Osteocyte (in vitro differentiated cells): ENCODE measurements at regions not wholly inside any gene's neighbourhood (a gene's known extent, or its start where the extent isn't known, plus 50 kb on each side); places are given as distances from the start of the nearest gene placed in this dataset.
A peak's percentile ranks its signal among the peaks of the same experiment; 100 is the strongest.

Experiments
- DNase-seq: peaks from one replicate; pipeline ENCODE4 v3.0.0; 2021; ENCODE audit warnings: mixed read lengths; ENCODE audit not compliant: unreplicated experiment; ENCODE audit errors: extremely low spot score
- H3K27ac Mint-ChIP-seq: one replicate; pipeline ENCODE4 v1.8.0; 2021; ENCODE audit warnings: mild to moderate bottlenecking, mixed read lengths; ENCODE audit not compliant: unreplicated experiment
- H3K27me3 Mint-ChIP-seq: one replicate; pipeline ENCODE4 v1.8.0; 2021; ENCODE audit warnings: mixed read lengths; ENCODE audit not compliant: unreplicated experiment
- H3K36me3 Mint-ChIP-seq: one replicate; pipeline ENCODE4 v1.8.0; 2021; ENCODE audit warnings: mixed read lengths; ENCODE audit not compliant: unreplicated experiment
- H3K4me1 Mint-ChIP-seq: one replicate; pipeline ENCODE4 v1.8.0; 2021; ENCODE audit warnings: mixed read lengths; ENCODE audit not compliant: unreplicated experiment
- H3K4me3 Mint-ChIP-seq: one replicate; pipeline ENCODE4 v1.8.0; 2021; ENCODE audit warnings: mild to moderate bottlenecking, moderate library complexity, mixed read lengths; ENCODE audit not compliant: unreplicated experiment
- H3K9me3 Mint-ChIP-seq: one replicate; pipeline ENCODE4 v1.8.0; 2021; ENCODE audit warnings: mixed read lengths; ENCODE audit not compliant: unreplicated experiment
- TF ChIP-seq, protein P1 (sequence below): fragments of 200-600 bp; sonication (generic); IDR thresholded peaks from 2 replicates; pipeline ENCODE4 v1.5.0; 2021; ENCODE audit warnings: antibody characterized with exemption, mild to moderate bottlenecking, moderate library complexity

DNA sequence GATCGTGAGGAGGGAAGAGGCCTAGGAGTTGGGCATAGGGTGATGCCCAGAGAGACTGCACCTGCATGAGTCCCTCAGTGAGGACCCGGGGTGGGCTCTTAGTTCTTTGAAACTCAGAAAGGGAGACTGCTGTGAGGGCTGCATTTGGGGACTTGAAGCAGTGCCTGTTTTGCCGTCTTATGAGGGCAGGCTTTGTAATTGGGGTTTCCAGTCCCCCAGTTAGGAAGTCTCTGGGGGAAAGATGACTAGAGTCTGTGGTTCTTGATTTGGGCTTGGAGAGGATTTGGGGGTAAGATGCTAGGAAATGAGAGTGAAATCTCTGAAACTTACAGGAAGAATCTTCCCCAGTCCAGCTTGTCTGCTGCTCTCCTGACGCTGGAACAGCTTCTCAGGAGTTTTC is 99.6 kb downstream of the ARF6 start:
- no peaks in the 10 kb centered on the region for H3K36me3 Mint-ChIP-seq
- DNase-seq: no peak
- H3K27me3 Mint-ChIP-seq: no peaks in the 10 kb centered on the region
- H3K27ac Mint-ChIP-seq: no peak overlapping the region
- H3K9me3 Mint-ChIP-seq: no peaks in the 10 kb centered on the region
- TF ChIP-seq, protein P1, sequence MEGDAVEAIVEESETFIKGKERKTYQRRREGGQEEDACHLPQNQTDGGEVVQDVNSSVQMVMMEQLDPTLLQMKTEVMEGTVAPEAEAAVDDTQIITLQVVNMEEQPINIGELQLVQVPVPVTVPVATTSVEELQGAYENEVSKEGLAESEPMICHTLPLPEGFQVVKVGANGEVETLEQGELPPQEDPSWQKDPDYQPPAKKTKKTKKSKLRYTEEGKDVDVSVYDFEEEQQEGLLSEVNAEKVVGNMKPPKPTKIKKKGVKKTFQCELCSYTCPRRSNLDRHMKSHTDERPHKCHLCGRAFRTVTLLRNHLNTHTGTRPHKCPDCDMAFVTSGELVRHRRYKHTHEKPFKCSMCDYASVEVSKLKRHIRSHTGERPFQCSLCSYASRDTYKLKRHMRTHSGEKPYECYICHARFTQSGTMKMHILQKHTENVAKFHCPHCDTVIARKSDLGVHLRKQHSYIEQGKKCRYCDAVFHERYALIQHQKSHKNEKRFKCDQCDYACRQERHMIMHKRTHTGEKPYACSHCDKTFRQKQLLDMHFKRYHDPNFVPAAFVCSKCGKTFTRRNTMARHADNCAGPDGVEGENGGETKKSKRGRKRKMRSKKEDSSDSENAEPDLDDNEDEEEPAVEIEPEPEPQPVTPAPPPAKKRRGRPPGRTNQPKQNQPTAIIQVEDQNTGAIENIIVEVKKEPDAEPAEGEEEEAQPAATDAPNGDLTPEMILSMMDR: no peak
- H3K4me1 Mint-ChIP-seq: peaks cover 6% of the 10 kb centered on the region
- H3K4me3 Mint-ChIP-seq: no peak overlapping the region

DNA sequence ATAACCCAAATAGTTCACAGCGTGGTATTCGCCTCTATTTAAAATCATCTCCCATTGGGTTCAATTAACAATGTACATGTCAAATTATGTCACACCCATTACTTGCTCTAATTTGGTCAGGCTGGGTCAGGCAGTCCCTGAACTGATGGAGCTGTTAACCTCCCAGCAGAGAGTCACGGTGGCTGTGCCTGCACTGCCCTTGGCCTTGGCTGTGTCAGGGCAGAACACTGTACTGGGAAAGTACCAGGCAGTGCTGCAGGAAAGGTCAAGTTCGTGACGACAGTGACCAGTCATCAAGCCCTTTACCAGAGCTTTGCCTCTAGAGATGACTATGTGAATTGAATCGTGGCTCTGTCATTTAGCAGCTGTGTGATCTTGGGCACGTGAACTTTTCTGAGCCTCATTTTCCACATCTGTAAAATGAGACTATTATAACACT is 100.0 kb downstream of the ARF6 start:
- no peaks in the 10 kb centered on the region for H3K27me3 Mint-ChIP-seq
- no peaks in the 10 kb centered on the region for H3K36me3 Mint-ChIP-seq
- no peak overlapping the region for H3K27ac Mint-ChIP-seq
- H3K4me3 Mint-ChIP-seq: no peak overlapping the region
- TF ChIP-seq, protein P1: no peak
- H3K4me1 Mint-ChIP-seq: peaks cover 5% of the 10 kb centered on the region
- no peaks in the 10 kb centered on the region for H3K9me3 Mint-ChIP-seq
- no peak for DNase-seq

DNA sequence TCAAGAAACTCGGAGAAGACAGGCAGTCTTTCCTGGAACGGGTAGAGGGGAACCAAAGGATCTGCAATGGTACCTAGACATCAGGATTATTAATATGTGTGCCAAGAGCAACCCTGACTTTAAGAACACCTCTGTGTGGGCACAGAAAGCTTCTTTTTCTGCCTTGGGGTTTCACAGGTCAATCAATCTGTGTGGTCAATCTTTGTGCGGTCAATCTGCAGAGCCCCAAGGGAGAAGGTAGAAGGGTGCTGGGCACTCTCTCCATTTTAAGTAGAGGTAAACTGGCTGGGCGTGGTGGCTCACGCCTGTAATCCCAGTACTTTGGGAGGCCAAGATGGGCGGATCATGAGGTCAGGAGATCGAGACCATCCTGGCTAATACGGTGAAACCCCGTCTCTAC is 100.7 kb downstream of the ARF6 start:
- TF ChIP-seq, protein P1: no peak
- Mint-ChIP-seq H3K27ac (no peak overlapping the region), H3K36me3 (no peaks in the 10 kb centered on the region), H3K4me1 (peaks cover 5% of the 10 kb centered on the region), H3K4me3 (no peak overlapping the region), H3K27me3 (no peaks in the 10 kb centered on the region), H3K9me3 (no peaks in the 10 kb centered on the region)
- no peak for DNase-seq

DNA sequence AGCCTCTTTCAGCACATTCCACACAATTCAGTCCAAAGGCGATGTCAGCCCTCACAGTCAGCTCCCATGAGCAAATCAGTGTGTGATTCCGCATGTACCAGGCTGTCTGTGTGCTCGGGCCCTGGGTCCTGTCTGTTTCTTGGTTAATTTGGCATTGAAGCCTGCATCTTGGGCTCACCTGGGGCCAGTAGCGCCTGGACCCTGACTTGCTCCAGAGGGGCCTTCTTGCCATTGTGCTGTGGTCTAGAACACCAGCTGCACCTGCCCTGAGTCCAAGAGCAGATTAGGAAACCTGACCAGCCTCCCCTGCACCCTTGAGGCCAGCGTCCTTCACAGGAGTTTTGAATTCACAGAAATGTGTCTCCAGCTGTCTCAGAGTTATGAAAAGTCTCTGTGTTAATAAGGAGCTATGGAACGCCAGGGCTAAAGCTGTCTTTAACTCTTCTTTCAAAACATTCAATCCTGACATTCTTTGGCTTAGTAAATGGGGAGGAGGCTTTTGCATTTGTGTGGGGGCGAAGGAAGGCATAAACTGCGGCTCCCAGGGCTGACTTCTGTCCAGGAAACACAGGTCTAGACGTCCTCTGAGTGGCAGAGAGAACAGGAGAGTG is 102.2 kb downstream of the ARF6 start:
- Mint-ChIP-seq H3K36me3 (no peaks in the 10 kb centered on the region), H3K27ac (no peak overlapping the region), H3K9me3 (no peaks in the 10 kb centered on the region), H3K4me1 (peaks cover 18% of the 10 kb centered on the region), H3K4me3 (no peak overlapping the region), H3K27me3 (no peaks in the 10 kb centered on the region)
- TF ChIP-seq, protein P1: no peak
- DNase-seq: no peak

DNA sequence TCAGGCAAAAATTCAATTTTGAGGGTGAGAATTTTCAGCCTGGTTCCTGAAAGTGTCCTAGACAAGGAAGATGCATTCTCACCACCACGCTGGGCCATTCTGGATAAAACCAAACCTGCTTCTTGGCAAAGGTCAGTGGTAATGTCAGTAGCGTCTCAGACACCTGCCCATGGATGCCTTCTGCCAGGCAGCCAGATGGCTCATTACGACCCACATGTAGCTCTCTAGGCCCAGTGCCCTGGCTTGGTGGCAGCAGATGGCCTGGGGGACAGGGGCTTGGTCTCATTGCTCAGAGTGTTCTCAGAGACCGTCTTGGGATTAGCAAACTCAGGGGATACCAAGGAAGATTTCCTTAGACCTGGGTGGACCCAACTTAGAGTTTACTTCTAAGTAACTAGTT is 105.1 kb downstream of the ARF6 start:
- Mint-ChIP-seq H3K27me3 (no peaks in the 10 kb centered on the region), H3K9me3 (no peaks in the 10 kb centered on the region), H3K27ac (peak overlapping the region; percentile 41), H3K4me1 (peaks cover 45% of the 10 kb centered on the region), H3K36me3 (no peaks in the 10 kb centered on the region), H3K4me3 (no peak overlapping the region)
- DNase-seq: no peak
- TF ChIP-seq, protein P1: no peak
